HL-60 (cell line): ENCODE measurements at regions not wholly inside any gene's neighbourhood (a gene's known extent, or its start where the extent isn't known, plus 50 kb on each side); places are given as distances from the start of the nearest gene placed in this dataset.

ENCODE experiments used
- DNase-seq, 2 experiments: peaks; one replicate each; pipeline ENCODE4 v3.0.0-alpha.2; 2010 to 2020; ENCODE audit warnings: low read depth in 1 of 2, low spot score in 1 of 2
- H3K27ac ChIP-seq: fragments of 250-450 bp; sonication (Bioruptor Pico); replicated peaks from 2 replicates; pipeline ENCODE4 v1.5.1; 2020; ENCODE audit warnings: mild to moderate bottlenecking, moderate library complexity
- H3K27me3 ChIP-seq: fragments of 250-450 bp; sonication (Bioruptor Pico); 2 replicates; pipeline ENCODE4 v1.5.1; 2021; ENCODE audit warnings: mild to moderate bottlenecking, moderate library complexity; ENCODE audit not compliant: insufficient read depth, poor library complexity, severe bottlenecking
- H3K4me3 ChIP-seq: replicated peaks from 2 replicates; pipeline ENCODE4 v1.5.1; 2011; ENCODE audit warnings: mild to moderate bottlenecking, control low read depth, low read length; ENCODE audit not compliant: insufficient read depth
- GABPA ChIP-seq: IDR thresholded peaks from 2 replicates; pipeline ENCODE4 v1.6.1; 2012; ENCODE audit warnings: low read depth
- POLR2AphosphoS5 ChIP-seq: IDR thresholded peaks from 2 replicates; pipeline ENCODE4 v1.6.1; 2012; ENCODE audit warnings: low read depth
- SPI1 ChIP-seq: IDR thresholded peaks from 2 replicates; pipeline ENCODE4 v1.6.1; 2012; ENCODE audit warnings: low read depth, mild to moderate bottlenecking, borderline replicate concordance
- TF ChIP-seq, protein P1 (sequence below): IDR thresholded peaks from one replicate; pipeline ENCODE4 v1.5.1; 2011; ENCODE audit warnings: low read length, control low read depth, inconsistent platforms; ENCODE audit not compliant: insufficient read depth
- TF ChIP-seq, protein P2 (sequence below): IDR thresholded peaks from 2 replicates; pipeline ENCODE4 v1.6.1; 2012; ENCODE audit warnings: low read depth; ENCODE audit not compliant: insufficient replicate concordance

GRCh38 chr1:229001467-229002011 lies 266.3 kb downstream of the RHOU start:
- no peak overlapping the region for H3K27ac ChIP-seq
- H3K4me3 ChIP-seq, result no peak overlapping the region
- H3K27me3 ChIP-seq, result no peaks in the 10 kb centered on the region
- DNase-seq, result peak in 1 of 2 experiments; percentile 22
- peak; percentile 59; the same call in 1 of the 2 replicates for TF ChIP-seq POLR2AphosphoS5
- no peak for TF ChIP-seq GABPA

DNA sequence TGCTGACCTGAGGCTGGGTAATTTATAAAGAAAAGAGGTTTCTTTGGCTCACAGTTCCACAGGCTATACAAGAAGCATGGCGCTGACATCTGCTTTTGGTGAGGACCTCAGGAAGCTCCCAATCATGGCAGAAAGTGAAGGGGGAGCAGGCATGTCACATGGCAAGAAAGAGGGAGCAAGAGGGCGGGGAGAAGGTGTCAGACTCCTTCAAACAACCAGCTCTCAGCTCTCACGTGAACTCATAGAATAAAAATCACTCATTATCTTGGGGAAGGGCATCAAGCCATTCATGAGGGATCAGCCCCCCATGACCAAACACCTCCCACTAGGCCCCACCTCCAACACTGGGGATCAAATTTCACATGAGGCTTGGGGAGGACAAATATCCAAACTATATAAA lies 266.8 kb downstream of the RHOU start:
- DNase-seq, result no peak
- no peak for TF ChIP-seq POLR2AphosphoS5
- TF ChIP-seq GABPA, result no peak
- TF ChIP-seq, protein P1, sequence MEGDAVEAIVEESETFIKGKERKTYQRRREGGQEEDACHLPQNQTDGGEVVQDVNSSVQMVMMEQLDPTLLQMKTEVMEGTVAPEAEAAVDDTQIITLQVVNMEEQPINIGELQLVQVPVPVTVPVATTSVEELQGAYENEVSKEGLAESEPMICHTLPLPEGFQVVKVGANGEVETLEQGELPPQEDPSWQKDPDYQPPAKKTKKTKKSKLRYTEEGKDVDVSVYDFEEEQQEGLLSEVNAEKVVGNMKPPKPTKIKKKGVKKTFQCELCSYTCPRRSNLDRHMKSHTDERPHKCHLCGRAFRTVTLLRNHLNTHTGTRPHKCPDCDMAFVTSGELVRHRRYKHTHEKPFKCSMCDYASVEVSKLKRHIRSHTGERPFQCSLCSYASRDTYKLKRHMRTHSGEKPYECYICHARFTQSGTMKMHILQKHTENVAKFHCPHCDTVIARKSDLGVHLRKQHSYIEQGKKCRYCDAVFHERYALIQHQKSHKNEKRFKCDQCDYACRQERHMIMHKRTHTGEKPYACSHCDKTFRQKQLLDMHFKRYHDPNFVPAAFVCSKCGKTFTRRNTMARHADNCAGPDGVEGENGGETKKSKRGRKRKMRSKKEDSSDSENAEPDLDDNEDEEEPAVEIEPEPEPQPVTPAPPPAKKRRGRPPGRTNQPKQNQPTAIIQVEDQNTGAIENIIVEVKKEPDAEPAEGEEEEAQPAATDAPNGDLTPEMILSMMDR, result no peak
- Histone ChIP-seq H3K27me3 (no peaks in the 10 kb centered on the region), H3K27ac (no peak overlapping the region), H3K4me3 (no peak overlapping the region)

GRCh38 chr1:229002451-229002960 lies 267.2 kb downstream of the RHOU start:
- no peaks in the 10 kb centered on the region for H3K27me3 ChIP-seq
- DNase-seq, result no peak
- no peak overlapping the region for H3K27ac ChIP-seq
- H3K4me3 ChIP-seq, result no peak overlapping the region
- no peak for TF ChIP-seq GABPA
- no peak for TF ChIP-seq POLR2AphosphoS5
- TF ChIP-seq, protein P1, result no peak
- TF ChIP-seq SPI1, result no peak
- TF ChIP-seq, protein P2, sequence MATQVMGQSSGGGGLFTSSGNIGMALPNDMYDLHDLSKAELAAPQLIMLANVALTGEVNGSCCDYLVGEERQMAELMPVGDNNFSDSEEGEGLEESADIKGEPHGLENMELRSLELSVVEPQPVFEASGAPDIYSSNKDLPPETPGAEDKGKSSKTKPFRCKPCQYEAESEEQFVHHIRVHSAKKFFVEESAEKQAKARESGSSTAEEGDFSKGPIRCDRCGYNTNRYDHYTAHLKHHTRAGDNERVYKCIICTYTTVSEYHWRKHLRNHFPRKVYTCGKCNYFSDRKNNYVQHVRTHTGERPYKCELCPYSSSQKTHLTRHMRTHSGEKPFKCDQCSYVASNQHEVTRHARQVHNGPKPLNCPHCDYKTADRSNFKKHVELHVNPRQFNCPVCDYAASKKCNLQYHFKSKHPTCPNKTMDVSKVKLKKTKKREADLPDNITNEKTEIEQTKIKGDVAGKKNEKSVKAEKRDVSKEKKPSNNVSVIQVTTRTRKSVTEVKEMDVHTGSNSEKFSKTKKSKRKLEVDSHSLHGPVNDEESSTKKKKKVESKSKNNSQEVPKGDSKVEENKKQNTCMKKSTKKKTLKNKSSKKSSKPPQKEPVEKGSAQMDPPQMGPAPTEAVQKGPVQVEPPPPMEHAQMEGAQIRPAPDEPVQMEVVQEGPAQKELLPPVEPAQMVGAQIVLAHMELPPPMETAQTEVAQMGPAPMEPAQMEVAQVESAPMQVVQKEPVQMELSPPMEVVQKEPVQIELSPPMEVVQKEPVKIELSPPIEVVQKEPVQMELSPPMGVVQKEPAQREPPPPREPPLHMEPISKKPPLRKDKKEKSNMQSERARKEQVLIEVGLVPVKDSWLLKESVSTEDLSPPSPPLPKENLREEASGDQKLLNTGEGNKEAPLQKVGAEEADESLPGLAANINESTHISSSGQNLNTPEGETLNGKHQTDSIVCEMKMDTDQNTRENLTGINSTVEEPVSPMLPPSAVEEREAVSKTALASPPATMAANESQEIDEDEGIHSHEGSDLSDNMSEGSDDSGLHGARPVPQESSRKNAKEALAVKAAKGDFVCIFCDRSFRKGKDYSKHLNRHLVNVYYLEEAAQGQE, result no peak

DNA sequence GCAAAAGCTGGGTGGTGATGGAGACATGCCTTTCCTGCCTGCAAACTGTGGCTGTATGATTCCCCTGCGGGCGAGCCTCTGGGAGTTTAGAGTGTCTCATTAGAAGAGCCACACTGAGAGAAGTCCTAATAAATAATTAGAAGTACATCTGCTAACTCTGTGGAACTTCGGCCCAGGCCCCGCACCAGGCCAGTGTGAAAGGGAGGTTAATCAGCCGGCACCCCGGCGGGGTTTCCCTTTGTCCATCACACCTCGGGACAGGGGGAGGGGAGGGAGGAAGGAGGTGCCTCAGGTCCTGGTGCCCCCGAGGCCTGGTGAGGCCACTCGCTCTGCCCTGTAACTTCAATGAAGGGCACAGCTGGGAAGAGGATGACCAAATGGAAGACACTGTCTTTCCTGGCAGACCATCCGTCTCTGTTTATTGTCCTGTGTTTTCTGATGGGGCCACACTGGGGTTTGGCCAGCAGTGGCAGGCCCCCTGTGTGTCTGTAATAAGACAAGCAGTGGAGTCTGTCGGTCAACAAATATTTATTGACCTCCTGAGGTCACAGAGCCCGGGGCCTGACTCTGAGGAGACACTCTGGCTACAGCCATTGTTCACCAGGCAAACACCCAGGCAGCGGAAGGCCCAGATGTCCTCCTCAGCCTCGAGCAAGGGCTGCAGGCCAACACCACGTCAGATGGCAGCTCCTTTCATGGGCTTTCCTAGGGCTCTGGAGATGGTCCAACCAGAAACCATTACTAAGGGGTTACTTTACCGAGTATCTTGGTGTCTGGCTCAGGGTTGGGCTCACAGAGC lies 267.5 kb upstream of the RAB4A start:
- H3K27ac ChIP-seq, result no peak overlapping the region
- TF ChIP-seq, protein P1, result no peak
- TF ChIP-seq, protein P2, result no peak
- TF ChIP-seq GABPA (no peak), SPI1 (no peak), POLR2AphosphoS5 (no peak)
- DNase-seq, result no peak
- H3K4me3 ChIP-seq, result no peak overlapping the region
- no peaks in the 10 kb centered on the region for H3K27me3 ChIP-seq
